NCI-H2171 treated with DMSO at 0.1 percent for 48 hours (cell line): ENCODE measurements at regions not wholly inside any gene's neighbourhood (a gene's known extent, or its start where the extent isn't known, plus 50 kb on each side); places are given as distances from the start of the nearest gene placed in this dataset.
A peak's percentile ranks its signal among the peaks of the same experiment; 100 is the strongest.
"Not testable (repeated sequence)": the region's sequence is repeated elsewhere in the genome, so short reads cannot be mapped to it uniquely, and the experiment has no call there.

Experiments used
- DNase-seq: peaks from one replicate; lab custom pipeline; 2025; lab: John Stamatoyannopoulos, UW

GRCh38 chr10:29751240-29751639 is 116.5 kb upstream of the SVIL start:
- no peak for DNase-seq

DNA sequence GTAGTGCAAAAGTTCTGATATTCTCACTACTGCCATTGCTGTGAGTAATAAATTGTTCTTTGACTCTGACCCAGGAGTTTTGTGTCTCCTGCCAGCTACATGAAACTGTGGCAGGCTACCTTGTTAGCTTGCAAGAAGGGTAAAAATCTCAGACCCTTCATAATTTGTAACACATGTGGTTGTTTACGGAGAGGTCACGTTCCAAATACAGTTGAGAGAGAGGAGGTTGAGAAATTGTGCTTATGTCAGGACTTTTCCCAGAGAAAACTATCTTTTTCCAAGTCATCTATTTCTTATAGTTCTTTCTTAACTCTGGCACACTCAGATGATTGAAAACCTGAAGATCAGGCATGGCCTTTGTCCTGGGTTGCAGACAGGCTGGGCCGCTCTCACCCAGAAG is 114.4 kb upstream of the SVIL start:
- DNase-seq, result no peak

DNA sequence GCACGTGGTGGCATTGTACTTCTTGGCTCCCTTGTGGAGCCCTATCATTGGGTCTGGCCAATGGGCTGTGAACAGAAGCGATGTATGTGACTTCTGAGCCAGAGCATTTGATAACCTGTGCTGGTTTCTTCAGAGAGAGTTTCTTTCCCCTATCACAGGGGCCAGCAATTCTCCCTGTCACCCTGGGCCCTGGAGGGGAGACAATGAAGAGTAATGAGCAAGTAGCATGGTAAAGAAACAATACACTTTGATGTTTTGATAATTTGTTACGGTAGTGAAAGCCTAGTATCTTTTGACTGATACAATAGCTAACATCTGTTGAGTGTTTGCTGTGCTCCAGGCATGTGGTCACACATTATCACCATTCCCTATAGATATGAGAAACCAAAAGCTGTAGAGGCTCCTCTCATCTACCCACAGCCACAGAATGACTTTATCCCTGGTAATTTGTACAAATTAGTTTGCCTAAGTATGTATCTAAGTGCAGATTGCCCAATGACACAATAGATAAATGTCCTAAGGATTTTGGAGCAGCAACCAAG is 113.4 kb upstream of the SVIL start:
- no peak for DNase-seq

GRCh38 chr10:29746080-29746797 is 111.5 kb upstream of the SVIL start:
- DNase-seq, result no peak

- DNase-seq, result no peak
Measured at GRCh38 chr10:29740981-29741545, 106.3 kb upstream of the SVIL start.

DNA sequence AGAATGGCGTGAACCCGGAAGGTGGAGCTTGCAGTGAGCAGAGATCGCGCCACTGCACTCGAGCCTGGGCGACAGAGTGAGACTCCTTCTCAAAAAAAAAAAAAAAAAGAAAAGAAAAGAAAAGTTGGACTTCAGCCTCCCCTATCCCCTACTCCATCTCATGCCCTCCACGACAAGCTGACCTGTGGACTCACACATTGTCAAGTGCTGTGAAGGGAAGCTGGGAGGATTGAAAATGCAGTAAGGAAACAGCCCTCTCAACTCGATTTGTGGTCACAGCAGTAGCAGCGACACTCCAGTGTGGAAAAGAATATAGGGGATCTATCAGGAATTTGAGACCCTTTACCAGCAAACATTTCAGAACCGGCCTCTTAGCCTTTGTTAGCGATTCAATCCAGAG is 103.6 kb upstream of the SVIL start:
- no peak for DNase-seq

- no peak for DNase-seq
Measured at GRCh38 chr10:29737074-29737593, 102.4 kb upstream of the SVIL start.

GRCh38 chr10:29736366-29737073 is 101.7 kb upstream of the SVIL start:
- no peak for DNase-seq

DNA sequence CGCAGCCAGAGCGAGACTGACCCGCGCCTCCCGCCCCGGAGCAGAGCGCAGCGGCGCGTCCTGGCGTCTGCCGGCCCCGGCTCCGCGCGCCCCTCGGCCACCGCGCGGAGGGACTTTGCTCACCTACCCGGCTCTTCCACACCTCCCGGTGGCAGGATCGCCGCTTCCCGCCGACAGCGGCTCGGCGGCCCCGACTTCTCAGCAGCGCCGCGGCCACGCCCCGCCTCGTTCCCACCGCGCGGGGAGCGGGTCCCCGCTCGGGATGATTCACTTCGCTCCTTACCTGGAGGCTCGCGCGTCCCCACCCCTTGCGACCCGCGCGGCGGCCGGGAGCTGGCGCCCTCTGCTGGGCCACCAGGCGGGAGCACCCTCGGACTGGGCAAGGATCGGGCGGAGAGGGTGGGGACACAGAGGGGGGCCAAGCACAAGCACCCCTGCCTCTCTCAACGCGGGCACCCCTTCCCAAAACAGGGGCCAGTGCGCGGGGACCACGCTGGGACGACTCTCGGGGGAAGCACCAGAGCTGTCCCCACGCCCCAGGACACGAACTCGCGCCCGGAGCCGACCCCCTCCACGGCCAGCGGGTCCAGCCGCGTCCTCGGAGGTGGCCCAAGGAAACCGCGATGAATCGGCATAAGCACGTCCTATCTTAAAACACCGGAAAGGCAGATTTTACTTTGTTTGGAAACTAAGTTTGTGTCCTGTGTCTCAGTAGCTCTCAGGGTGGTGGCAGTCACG is 101.0 kb upstream of the SVIL start:
- DNase-seq, result peak; percentile 41

DNA sequence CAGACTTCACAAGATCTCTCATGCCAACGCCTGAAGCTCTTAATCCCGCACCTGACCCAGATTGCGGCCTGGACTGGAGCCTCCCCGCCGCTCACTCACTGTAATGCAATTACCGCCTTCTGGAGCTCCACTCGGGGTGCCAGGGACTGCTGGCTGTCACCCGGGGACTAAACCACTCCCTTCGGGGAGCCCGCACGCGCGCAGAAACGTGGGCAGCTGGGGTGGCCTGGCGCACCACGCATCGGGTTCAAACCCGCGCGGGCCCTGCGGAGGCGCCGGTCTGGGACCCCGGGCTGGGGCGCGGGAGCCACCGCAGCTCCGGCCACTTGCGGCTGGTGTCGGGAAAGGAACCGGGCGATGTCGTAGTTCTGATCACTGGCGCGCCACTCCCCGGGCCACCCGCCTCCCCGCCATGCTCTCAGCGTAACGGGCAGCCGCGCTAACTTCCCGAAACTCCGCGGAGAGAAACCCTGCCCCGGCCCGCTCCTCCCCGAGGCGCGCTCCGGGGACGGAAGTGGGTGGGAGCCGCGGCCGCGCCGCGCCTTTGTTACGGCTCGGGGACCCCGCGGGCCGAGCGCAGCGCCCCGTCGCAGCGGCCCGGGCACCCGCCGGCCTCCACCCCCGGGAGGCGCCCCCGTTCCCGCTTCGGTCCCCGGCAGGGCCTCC is 100.3 kb upstream of the SVIL start:
- peak; percentile 4 for DNase-seq

GRCh38 chr10:29734640-29734961 is 99.8 kb upstream of the SVIL start:
- no peak for DNase-seq

- no peak for DNase-seq
Measured at GRCh38 chr10:29733323-29733722, 98.6 kb upstream of the SVIL start.

DNA sequence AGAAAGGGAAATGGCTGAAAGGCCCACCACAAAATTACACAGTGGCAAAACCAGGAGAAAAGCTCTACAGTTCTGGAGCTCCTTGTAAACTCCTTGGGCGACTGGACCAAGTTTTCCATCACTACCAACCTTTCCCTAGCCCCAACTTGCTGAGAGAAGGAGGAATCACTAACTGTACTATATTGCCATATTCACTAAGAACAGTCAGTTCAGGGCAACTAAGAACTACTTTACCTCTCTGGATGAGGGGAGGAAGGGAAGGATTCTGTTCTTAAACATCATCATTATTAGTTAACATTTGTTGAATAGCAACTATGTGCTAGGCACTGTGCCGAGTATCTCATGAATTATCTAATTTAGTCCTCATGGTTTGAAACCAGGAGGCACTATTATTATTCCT is 98.1 kb upstream of the SVIL start:
- no peak for DNase-seq

DNA sequence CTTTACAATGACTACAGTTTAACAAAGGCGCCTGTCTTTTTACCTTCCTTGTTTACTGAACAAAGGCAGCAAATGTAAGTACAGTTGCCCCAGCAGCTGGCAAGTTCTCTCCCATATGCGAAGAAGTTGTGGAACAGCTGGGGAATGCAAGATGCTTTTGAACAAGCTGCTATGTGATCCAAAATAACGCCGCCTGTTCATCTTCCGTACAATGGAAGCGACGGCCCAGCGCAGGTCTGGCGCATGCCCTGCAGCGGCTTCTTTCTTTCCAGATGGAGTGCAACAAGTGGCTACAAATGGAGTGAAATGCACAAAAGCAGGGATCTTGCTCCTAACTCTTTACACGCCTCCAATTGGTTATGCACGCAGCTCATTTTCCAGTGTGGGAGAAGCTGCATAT is 97.0 kb upstream of the SVIL start:
- peak; percentile 89 for DNase-seq

DNA sequence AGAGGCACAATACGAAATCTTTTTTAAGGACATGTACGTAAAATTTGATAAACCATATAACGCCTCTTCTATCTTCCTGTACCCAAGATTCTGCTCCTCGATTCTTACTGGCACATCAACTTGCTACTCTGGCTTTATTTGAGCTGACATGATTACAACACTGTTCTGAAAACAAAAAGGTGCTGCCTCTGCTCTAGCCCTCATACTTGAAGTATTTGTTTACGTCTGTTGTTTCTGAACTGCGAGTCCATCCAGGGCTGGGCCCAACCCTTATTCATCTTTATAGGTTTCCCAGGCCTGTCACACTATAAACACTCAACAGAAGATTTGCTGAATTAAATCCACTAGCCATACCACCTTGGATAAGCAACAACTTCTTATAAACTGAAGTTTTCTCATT is 96.2 kb upstream of the SVIL start:
- peak; percentile 2 for DNase-seq

DNA sequence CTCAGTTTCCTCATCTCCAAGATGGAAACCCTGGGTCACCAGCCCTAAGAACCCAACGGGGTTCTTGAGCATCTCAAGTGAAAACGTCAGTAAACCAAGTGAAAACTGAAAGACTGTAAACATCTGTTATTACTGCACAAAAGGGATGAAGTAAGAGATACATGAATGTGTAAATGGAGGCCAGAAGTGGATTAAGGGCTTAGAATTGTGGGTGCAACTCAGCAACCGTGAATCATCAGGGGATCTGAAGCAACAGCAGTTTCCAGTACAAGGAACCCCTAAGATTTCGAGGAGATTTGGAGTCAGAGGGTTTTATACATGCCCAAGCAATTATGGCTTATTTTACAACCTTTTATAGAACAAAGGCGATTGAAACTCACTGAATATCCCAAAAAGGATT is 95.7 kb upstream of the SVIL start:
- no peak for DNase-seq

DNA sequence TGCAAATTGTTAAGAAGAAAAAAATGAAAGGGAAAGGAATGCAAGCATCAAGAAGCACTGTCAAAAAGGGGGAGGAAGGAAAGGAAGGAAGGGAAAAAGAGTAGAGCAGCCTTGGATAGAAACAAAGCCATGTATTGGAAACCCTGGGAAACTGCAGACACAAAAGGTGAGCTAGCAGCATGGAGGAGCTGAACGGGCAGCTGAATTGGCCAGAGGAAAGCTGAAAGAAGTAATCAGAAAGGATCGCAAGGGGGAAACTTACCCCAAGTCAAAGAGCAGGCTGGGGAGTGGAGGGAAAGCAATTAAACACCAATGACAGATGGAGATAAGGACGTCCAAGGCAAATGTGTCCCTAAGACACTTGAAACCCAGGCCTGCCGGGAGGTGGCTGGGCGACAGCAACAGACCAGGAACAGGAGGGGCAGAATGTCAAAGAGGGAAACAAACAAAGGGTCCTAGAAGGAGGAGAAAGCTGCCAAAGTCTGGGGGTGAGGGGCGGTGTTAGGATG is 93.8 kb upstream of the SVIL start:
- DNase-seq, result peak; percentile 49

GRCh38 chr10:29725927-29726326 is 91.2 kb upstream of the SVIL start:
- DNase-seq, result not testable (repeated sequence)

DNA sequence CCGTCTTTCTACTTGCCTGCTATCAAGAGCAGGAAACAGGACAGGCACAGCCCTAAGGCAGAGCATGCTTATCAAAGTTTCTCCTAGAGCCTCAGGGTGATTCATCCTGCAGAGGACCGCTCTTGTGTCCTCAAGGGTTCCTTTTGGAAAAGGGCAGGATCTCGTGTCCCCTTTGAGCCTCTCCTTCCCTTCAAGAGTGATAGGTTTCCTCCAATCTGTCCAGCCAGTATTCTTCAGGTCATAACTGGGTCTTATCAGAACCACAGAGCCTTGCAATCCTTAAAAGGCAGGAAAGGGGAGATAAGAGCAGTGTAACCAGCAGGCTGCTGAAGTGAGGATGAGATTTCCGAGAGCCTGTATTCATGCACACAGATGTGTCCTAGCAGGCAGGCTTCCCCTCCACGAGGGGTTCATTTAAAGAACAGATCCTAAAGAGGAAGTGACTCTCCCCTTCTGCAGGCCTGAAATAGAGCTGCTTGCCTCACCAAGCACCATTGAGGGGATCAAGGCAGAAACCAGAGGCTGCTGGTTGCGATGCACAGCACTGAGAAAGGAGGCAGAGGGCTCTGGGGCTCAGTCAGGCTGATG is 90.5 kb upstream of the SVIL start:
- DNase-seq, result no peak

GRCh38 chr10:29723726-29724125 is 89.0 kb upstream of the SVIL start:
- DNase-seq, result no peak

- no peak for DNase-seq
Measured at GRCh38 chr10:29722777-29723176, 88.0 kb upstream of the SVIL start.
